NCI-H2227 (cell line): ENCODE measurements at regions not wholly inside any gene's neighbourhood (a gene's known extent, or its start where the extent isn't known, plus 50 kb on each side); places are given as distances from the start of the nearest gene placed in this dataset.
"Not testable (repeated sequence)": the region's sequence is repeated elsewhere in the genome, so short reads cannot be mapped to it uniquely, and the experiment has no call there.

Experiments
- DNase-seq: peaks from one replicate; lab custom pipeline; 2025; ENCODE audit not compliant: unreplicated experiment; lab: John Stamatoyannopoulos, UW

DNA sequence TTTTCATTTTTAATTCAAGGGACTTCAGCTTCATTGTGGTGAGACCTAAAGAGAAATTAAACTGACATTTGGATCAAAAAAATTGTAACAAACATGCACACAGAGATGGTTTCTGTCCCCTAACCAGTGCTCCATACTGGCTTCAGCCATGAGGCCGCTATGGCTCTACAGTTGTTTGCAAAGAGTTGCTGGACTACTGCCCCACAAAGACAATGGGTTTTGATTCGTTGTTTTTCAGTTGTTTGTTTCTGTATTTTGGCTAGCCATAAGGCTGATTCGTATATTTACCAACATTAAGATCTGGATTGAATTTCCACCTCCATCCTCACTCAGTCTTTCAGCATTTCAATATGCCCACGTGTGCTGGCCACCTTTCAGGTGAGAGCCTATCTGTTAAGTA, 163.7 kb upstream of the KIF2A start:
- DNase-seq, result no peak

DNA sequence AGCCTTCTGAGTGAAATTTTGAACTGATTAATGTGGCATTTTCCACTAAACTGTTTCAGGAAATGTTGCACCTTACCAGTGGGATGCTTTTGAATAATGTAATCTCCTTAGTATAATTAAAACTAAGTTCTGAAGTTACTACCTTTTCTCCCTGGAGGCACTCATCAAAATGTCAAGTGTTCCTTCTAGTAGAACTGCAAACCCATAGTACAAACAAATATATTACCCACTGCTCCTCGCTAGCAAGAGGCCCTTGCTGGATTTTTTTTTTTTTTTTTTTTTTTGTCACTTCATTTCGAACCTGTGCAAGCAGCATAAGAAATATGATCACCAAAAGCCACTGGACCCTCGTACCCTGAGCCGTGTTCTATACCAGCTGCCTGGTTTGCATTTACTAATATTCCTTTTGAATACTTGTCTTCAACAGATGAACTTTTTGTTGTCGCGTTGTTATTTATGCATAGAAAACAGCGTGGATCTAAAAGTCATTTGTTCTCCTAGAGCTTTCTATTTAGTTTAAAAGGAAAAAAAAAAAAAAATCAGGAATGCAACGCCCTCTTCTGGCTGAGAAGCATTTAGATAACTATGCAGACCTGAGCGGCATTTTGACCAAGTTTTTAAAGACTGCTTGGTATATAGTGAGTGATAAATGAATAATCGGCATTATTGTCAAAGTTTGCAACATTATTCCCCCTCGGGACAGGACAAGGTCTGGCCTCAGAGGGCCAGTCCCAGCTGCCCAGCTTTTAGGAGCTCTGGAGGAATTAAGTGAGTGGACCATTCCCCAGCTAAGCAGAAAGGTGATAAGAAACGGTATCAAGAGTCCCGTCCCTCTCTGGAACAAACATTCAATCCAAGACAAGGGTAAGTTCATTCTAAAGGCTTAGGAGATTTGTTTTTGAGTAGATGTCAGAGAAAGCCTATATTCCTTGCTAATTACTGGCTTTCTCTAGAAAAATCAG, 162.5 kb upstream of the KIF2A start:
- DNase-seq, result peak; percentile 42

DNA sequence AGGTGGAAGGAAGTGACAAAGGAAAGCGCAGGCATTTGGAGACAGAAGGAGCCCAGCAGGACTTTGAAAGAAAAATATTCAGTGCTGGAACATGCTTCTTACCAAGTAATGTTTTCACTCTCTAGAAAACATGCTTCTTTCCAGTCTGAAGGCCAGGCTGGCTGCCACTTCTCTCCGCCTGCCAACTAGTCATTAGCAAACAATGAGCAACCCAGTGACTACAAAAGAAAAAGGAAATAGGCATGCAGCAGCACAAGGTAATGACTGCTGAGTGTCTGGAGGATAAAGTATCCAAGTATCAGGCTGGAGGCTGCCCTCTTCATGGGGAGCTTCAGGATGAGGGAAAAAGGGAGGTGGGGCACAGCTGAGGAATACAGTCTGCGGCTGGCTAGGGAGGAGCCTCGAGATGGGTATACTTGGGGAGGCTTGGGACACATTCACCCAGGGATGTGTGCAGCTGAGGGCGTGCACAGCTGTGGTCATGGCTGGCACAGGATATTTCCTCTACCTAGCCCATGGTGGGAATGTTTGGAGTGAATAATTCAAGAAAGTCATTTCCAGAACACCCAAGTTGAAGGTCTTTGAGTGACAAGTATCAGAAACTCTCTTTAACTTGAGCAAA, 161.5 kb upstream of the KIF2A start:
- DNase-seq, result peak; percentile 66

DNA sequence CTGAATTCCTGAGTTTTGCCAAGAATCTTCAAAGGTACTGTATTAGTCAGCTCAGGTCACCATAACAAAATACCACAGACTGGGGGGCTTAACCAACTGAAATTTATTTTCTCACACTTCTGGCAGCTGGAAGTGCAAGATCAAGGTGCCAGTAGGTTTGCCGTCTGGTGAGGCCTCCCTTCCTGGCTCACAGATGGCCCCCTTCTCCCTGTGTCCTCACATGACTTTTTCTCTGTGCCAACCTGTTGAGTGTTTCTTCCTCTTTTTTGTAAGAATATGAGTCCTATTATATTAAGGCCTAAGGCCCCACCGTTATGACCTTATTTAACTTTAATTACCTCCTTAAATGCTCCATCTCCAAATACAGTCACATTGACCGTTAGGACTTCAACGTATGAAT, 156.1 kb upstream of the KIF2A start:
- no peak for DNase-seq

DNA sequence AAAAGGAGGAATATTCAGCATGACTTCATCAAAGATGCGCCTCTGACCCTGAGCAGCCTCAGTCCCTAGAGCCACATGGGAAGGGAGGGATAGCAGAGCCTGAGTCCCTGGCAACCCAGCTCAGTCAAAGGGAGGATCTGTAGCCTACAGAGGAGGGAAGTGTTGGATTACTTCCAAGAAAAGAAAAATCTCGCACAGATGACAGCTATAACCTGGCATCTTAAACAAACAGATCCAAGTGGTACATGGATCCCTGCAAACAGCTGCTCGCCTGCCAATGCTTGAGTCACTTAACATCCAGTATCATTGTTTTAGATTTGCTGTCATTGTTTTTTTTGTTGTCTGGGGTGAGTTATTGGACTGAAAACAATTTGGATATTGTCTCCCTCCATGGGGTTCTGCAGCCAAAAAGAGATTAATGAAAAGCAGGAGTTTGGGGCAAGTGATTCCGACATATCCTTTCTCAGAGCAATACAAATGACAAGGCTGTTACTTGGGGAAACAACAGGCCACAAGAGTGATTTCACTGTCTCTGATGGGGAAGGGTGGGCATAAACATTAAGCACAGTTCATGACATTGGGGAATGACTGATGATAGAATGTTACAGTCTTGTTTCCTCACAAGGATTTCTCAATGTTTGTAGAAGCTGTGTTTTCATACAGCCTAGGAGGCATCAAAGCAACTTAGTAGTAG, 153.5 kb upstream of the KIF2A start:
- DNase-seq, result no peak

DNA sequence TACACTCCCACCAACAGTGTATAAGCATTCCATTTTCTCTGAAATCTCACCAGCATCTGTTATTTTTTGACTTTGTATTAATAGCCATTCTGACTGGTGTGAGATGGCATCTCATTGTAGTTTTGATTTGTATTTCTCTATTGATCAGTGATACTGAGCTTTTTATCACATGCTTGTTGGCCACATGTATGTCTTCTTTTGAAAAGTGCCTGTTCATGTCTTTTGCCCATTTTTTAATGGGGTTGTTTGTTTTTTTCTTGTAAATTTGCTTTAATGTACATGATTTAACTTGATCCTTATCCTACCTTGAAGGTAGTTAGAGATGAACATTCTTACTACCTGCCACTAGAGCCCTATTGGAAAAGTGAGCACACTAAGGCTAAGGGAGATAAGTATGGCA, 151.2 kb upstream of the KIF2A start:
- DNase-seq, result no peak

GRCh38 chr5:62155988-62156387, 150.0 kb upstream of the KIF2A start:
- no peak for DNase-seq

GRCh38 chr5:62167561-62168057, 138.4 kb upstream of the KIF2A start:
- DNase-seq, result peak; percentile 25

DNA sequence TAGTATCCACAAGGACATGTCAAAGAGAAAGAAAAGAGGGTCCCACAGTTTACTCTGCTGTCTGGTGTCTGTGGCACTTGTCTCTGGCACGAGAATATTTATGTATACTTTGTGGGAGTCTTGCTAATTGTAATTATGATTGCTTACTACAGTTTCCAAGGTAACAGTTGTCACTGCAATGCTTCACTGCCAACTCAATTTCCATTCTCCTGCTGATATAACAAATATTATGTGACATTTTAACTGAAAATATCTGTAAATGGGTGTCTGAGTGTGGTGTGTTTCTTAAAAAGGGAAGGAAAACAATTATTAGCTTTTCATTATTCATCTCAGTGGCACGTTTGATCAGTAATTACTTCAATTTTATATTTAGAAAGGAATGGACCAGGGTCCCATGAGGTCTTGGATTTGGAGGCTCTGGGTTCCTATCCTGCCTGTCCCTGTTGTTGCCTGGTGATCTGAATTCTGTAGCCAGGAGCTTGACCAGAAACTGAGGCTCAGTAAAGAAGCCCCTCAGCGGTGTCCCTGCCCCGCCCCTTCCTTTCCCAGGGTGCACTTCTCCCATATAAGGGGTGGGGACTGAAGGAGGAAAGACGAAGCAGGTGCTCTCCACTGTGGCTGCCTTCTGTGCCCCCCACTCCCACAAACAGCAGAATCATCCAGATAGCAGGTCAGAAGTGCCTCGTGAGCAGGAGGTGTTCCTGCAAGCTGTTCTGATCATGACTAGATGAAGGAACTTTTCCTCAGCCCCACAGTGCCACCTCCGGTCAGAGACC, 137.3 kb upstream of the KIF2A start:
- DNase-seq, result no peak

GRCh38 chr5:62178258-62178657, 127.7 kb upstream of the KIF2A start:
- DNase-seq, result no peak

DNA sequence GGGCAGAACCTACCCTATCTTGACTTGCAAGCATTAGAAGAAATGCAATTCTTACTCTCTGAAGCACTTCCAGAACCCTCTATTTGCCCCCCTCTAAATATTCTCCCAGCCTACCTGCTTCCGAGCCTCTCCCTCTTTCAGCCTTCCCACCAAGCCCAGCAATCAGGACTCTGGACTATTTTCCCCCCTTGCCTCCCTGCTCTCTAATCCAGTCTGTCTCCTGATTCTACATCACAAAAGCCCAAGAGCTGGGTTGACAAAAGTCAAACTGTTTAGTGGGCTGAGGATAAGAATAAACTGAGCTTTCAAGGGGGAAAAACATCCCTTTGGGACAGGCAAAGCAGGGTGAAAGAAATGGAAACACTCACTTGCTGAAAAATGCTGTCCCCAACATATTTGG, 123.2 kb upstream of the KIF2A start:
- DNase-seq, result no peak

GRCh38 chr5:62183727-62184126, 122.3 kb upstream of the KIF2A start:
- DNase-seq, result no peak

- no peak for DNase-seq
Measured at GRCh38 chr5:62184444-62184843, 121.6 kb upstream of the KIF2A start.

- DNase-seq, result no peak
Measured at GRCh38 chr5:62190173-62190572, 115.8 kb upstream of the KIF2A start.

GRCh38 chr5:62190931-62191330, 115.1 kb upstream of the KIF2A start:
- no peak for DNase-seq

- DNase-seq, result no peak
Measured at GRCh38 chr5:62192958-62193357, 113.0 kb upstream of the KIF2A start.

- DNase-seq, result not testable (repeated sequence)
Measured at GRCh38 chr5:62196532-62196931, 109.5 kb upstream of the KIF2A start.

DNA sequence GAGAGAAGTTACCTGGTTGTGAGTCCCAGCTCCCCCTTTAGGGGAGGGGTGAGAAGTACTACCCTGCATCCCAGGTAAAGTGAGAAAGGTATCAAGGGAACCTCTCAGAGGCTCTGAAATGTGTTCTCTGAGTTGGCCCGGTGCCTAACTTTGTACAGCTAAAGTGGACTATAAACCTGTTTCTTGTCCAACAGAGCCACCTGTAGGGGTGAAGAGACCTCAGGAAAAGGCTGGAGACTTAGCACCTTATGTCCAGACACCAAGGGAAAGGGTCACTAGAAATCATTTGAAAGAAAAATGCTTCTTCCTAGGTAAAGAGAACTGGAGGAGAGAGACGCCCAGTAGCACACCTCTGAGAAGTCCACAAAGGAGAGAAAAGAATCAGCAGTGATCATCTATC, 108.3 kb upstream of the KIF2A start:
- DNase-seq, result no peak

- DNase-seq, result no peak
Measured at GRCh38 chr5:62198421-62198820, 107.6 kb upstream of the KIF2A start.

- no peak for DNase-seq
Measured at GRCh38 chr5:62199792-62200716, 106.0 kb upstream of the KIF2A start.
